Sigmoid colon (tissue), 6 donors: ENCODE measurements at regions not wholly inside any gene's neighbourhood (a gene's known extent, or its start where the extent isn't known, plus 50 kb on each side); places are given as distances from the start of the nearest gene placed in this dataset.

ENCODE experiments used
- DNase-seq: peaks from one replicate; pipeline ENCODE4 v3.0.0-alpha.2; 2019
- H3K27ac ChIP-seq, 4 donors: fragments of 200-600 bp; sonication (generic); one replicate each; pipeline ENCODE4 v1.5.1; 2016 to 2019; ENCODE audit warnings: mild to moderate bottlenecking in 1 of 4
- H3K27me3 ChIP-seq, 3 donors: fragments of 200-600 bp; sonication (generic); one replicate each; pipeline ENCODE4 v1.5.1; 2019; ENCODE audit warnings: mild to moderate bottlenecking in 1 of 3
- H3K36me3 ChIP-seq, 4 donors: fragments of 200-600 bp; sonication (generic); one replicate each; pipeline ENCODE4 v1.5.1; 2016 to 2019
- H3K4me1 ChIP-seq, 4 donors: fragments of 200-600 bp; sonication (generic); one replicate each; pipeline ENCODE4 v1.5.1; 2017 to 2019
- H3K4me3 ChIP-seq, 4 donors: fragments of 200-600 bp; sonication (generic); one replicate each; pipeline ENCODE4 v1.5.1; 2017 to 2019; ENCODE audit warnings: mild to moderate bottlenecking in 2 of 4, moderate library complexity in 1 of 4
- H3K9me3 ChIP-seq, 4 donors: fragments of 200-600 bp in 3 of 4; sonication (generic) in 3 of 4; one replicate each; pipeline versions ENCODE4 v1.5.1 to v1.6.1; 2013 to 2019
- CTCF ChIP-seq, 4 experiments: fragments of 450-650 bp in 3 of 4; fragments of 200-600 bp in 1 of 4; IDR thresholded peaks; one replicate each; pipeline ENCODE4 v1.5.1; 2016 to 2019; ENCODE audit warnings: antibody characterized with exemption in 4 of 4, mild to moderate bottlenecking in 3 of 4, moderate library complexity in 2 of 4
- EP300 ChIP-seq, 4 donors: sonication (generic); formaldehyde crosslinking; IDR thresholded peaks; one replicate each; pipeline ENCODE4 v1.6.1; 2017; ENCODE audit warnings: antibody characterized with exemption in 4 of 4
- POLR2A ChIP-seq, 2 donors: fragments of 450-650 bp; IDR thresholded peaks; one replicate each; pipeline ENCODE4 v1.6.1; 2016; ENCODE audit warnings: antibody characterized with exemption in 2 of 2, mild to moderate bottlenecking in 2 of 2, moderate library complexity in 2 of 2
- POLR2AphosphoS5 ChIP-seq, 4 donors: sonication (generic); formaldehyde crosslinking; IDR thresholded peaks; one replicate each; pipeline ENCODE4 v1.6.1; 2017; ENCODE audit warnings: antibody characterized with exemption in 4 of 4
- WGBS, 2 donors: extraction: QIAGEN DNeasy Blood & Tissue Kit; methylation state at CpG; one replicate each; pipeline ENCODE4 v1.1.7; 2013; 5-methylcytosine and 5-hydroxymethylcytosine counted together
- intact Hi-C: fragments of 100-400 bp; cut with DNase I; formaldehyde crosslinking; loops from one replicate; pipeline ENCODE4 v1.15.1; 2023
- donor health status: healthy with polysubstance abuse.
- donor health status: healthy.

GRCh38 chr12:46450279-46450748 lies 77.7 kb upstream of the SLC38A2 start:
- DNase-seq: peak; percentile 74

GRCh38 chr12:46449856-46450255 lies 77.3 kb upstream of the SLC38A2 start:
- Histone ChIP-seq H3K4me3 (no peak overlapping the region), H3K4me1 (peaks cover 0 to 18% (median 13%) of the 10 kb centered on the region in 4 donors), H3K9me3 (no peaks in the 10 kb centered on the region), H3K36me3 (no peaks in the 10 kb centered on the region), H3K27me3 (no peaks in the 10 kb centered on the region), H3K27ac (peak overlapping the region in 1 of 4 donors; percentile 11)
- no peak for TF ChIP-seq CTCF (IDR thresholded peaks at IDR 0.05)
- no peak for TF ChIP-seq EP300 (IDR thresholded peaks at IDR 0.05)
- TF ChIP-seq POLR2AphosphoS5 (IDR thresholded peaks at IDR 0.05): no peak
- TF ChIP-seq POLR2A (IDR thresholded peaks at IDR 0.05): no peak
- intact Hi-C loops: no loop called here
- 85 to 93% methylated on average over 2 of the region's 2 CpGs for WGBS, 2 donors
- no peak for DNase-seq

More at GRCh38 chr12:46450279-46450748, 77.7 kb upstream of the SLC38A2 start:
- no peaks in the 10 kb centered on the region for H3K36me3 ChIP-seq
- H3K4me1 ChIP-seq: peaks cover 0 to 18% (median 13%) of the 10 kb centered on the region in 4 donors
- H3K4me3 ChIP-seq: no peak overlapping the region
- intact Hi-C loops: no loop called here
- H3K27ac ChIP-seq: peak overlapping the region in 1 of 4 donors; percentile 11
- TF ChIP-seq POLR2AphosphoS5 (IDR thresholded peaks at IDR 0.05): peak in 3 of 4 donors; percentile 16 to 35 (median 20)
- TF ChIP-seq EP300 (IDR thresholded peaks at IDR 0.05): no peak
- 14 to 32% methylated on average over 1 of the region's 1 CpG for WGBS, 2 donors
- H3K27me3 ChIP-seq: no peaks in the 10 kb centered on the region
- no peaks in the 10 kb centered on the region for H3K9me3 ChIP-seq

GRCh38 chr12:46449316-46449715 lies 76.7 kb upstream of the SLC38A2 start:
- no peaks in the 10 kb centered on the region for H3K36me3 ChIP-seq
- WGBS, 2 donors: 83 to 96% methylated on average over 4 of the region's 4 CpGs
- H3K27me3 ChIP-seq: no peaks in the 10 kb centered on the region
- H3K27ac ChIP-seq: no peak overlapping the region
- H3K9me3 ChIP-seq: no peaks in the 10 kb centered on the region
- no peak overlapping the region for H3K4me3 ChIP-seq
- TF ChIP-seq POLR2AphosphoS5 (IDR thresholded peaks at IDR 0.05) (no peak), EP300 (IDR thresholded peaks at IDR 0.05) (no peak), POLR2A (IDR thresholded peaks at IDR 0.05) (no peak), CTCF (IDR thresholded peaks at IDR 0.05) (no peak)
- no peak for DNase-seq
- intact Hi-C loops: no loop called here
- peaks cover 0 to 18% (median 13%) of the 10 kb centered on the region in 4 donors for H3K4me1 ChIP-seq

- 40 to 57% methylated on average over 2 of the region's 2 CpGs for WGBS, 2 donors
- Histone ChIP-seq H3K27ac (no peak overlapping the region), H3K4me3 (no peak overlapping the region), H3K36me3 (no peaks in the 10 kb centered on the region), H3K27me3 (no peaks in the 10 kb centered on the region), H3K4me1 (peaks cover 0 to 18% (median 13%) of the 10 kb centered on the region in 4 donors), H3K9me3 (no peaks in the 10 kb centered on the region)
- no peak for DNase-seq
- intact Hi-C loops: no loop called here
- TF ChIP-seq EP300 (IDR thresholded peaks at IDR 0.05): no peak
Measured at GRCh38 chr12:46446645-46447044, 74.1 kb upstream of the SLC38A2 start.

GRCh38 chr12:46445551-46446235 lies 73.1 kb upstream of the SLC38A2 start:
- no peak overlapping the region for H3K4me3 ChIP-seq
- H3K4me1 ChIP-seq: peaks cover 0 to 15% (median 11%) of the 10 kb centered on the region in 4 donors
- DNase-seq: no peak
- 23 to 51% methylated on average over 2 of the region's 2 CpGs for WGBS, 2 donors
- H3K36me3 ChIP-seq: no peaks in the 10 kb centered on the region
- H3K9me3 ChIP-seq: no peaks in the 10 kb centered on the region
- TF ChIP-seq POLR2AphosphoS5 (IDR thresholded peaks at IDR 0.05) (no peak), EP300 (IDR thresholded peaks at IDR 0.05) (no peak), CTCF (IDR thresholded peaks at IDR 0.05) (no peak), POLR2A (IDR thresholded peaks at IDR 0.05) (no peak)
- no peak overlapping the region for H3K27ac ChIP-seq
- H3K27me3 ChIP-seq: no peaks in the 10 kb centered on the region
- intact Hi-C loops: no loop called here
